ENCODE measurements at regions not wholly inside any gene's neighbourhood (a gene's known extent, or its start where the extent isn't known, plus 50 kb on each side); places are given as distances from the start of the nearest gene placed in this dataset.

DNA sequence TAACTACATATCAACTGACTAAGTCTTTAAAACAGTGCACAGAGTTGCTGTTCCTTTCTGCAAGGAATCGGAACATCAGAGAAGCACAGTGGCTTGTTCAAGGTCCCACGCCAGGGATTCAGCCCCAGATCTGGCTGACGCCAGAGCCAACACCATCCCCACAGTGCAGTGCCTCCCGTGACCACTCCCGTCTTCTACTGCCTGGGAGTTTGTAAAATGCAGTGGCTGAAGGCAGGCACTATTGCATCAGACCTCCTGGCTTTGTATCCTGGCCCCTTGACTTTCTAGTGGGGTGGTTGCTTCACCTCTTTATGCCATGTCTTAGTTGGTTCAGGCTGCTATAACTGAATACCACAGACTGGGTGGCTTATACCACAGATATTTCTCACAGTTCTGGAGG is 131.0 kb downstream of the NSG2 start:
- Histone ChIP-seq H3K9ac (ENCODE audit: insufficient read length) (no peak overlapping the region), H3K27ac (no peak overlapping the region), H3K36me3 (ENCODE audit: insufficient read depth, low read length) (no peaks in the 10 kb centered on the region), H3K4me3 (no peak overlapping the region), H3K9me3 (ENCODE audit: low read depth, low read length) (no peaks in the 10 kb centered on the region)
- no peak for DNase-seq (ENCODE audit: low read depth, low spot score)
- TF ChIP-seq EZH2 (IDR thresholded peaks at IDR 0.05), result no peak
- no peak for TF ChIP-seq POLR2AphosphoS5 (IDR thresholded peaks at IDR 0.05; ENCODE audit: borderline replicate concordance, low read depth, low read length)

DNA sequence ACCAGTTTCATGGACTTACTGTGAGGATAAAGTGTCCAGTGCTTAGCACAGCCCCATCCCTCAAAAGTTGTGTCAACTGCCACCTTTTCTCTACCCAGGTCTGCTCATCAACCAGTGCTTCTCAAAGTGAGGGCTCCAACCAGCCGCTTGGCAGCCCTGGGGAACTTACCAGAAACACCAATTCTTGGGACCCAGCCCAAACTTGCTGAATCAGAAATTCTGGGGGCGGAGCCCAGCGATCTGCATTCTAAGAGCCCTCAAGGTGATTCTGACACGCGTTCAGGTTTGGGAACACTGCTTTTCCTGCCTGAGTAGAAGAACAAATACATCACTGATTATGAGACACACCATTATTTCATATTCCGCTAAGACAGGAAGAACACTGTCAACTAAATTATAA is 132.0 kb downstream of the NSG2 start:
- no peaks in the 10 kb centered on the region for H3K9me3 ChIP-seq (ENCODE audit: low read depth, low read length)
- DNase-seq (ENCODE audit: low read depth, low spot score), result no peak
- H3K36me3 ChIP-seq (ENCODE audit: insufficient read depth, low read length), result no peaks in the 10 kb centered on the region
- TF ChIP-seq FOXP2 (optimal IDR thresholded peaks at IDR 0.05; ENCODE audit: control extremely low read depth, extremely low read length, insufficient read depth) (no peak), POLR2AphosphoS5 (IDR thresholded peaks at IDR 0.05; ENCODE audit: borderline replicate concordance, low read depth, low read length) (no peak), EZH2 (IDR thresholded peaks at IDR 0.05) (no peak)
- no peak overlapping the region for H3K4me3 ChIP-seq
- no peak overlapping the region for H3K27ac ChIP-seq
- H3K9ac ChIP-seq (ENCODE audit: insufficient read length), result no peak overlapping the region

DNA sequence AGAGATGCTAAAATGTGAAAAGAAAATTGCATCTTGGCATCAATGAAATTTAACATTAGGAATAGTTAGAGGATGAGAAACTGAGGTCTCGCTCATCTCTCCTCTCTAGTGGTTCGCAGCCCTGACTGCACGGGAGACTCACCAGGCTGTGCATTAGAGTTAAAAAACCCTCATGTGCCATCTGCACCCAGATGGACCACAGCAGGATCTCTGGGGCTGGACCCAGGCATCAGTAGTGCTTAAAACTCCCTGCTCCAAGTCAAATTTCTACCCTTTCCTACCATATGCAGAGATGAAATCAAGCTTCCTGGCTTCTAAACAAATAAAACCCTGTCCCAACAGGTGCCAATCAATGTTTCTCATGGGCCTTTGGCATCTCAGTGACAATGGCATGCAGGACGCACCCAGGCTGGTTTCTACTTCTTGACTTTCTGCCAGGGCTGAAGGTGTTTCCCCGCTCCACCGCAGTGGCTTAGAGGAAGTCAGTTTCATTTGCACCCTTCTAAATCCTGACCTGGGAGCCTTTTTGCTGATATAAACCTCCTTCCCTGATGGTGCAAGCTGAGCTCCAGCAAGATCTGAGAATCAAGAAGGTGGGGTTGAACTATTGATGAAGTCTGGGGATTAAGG is 132.6 kb downstream of the NSG2 start:
- H3K9ac ChIP-seq (ENCODE audit: insufficient read length), result no peak overlapping the region
- no peak for DNase-seq (ENCODE audit: low read depth, low spot score)
- H3K36me3 ChIP-seq (ENCODE audit: insufficient read depth, low read length), result no peaks in the 10 kb centered on the region
- no peak for TF ChIP-seq FOXP2 (optimal IDR thresholded peaks at IDR 0.05; ENCODE audit: control extremely low read depth, extremely low read length, insufficient read depth)
- no peak for TF ChIP-seq POLR2AphosphoS5 (IDR thresholded peaks at IDR 0.05; ENCODE audit: borderline replicate concordance, low read depth, low read length)
- TF ChIP-seq EZH2 (IDR thresholded peaks at IDR 0.05), result no peak
- H3K4me3 ChIP-seq, result no peak overlapping the region
- H3K9me3 ChIP-seq (ENCODE audit: low read depth, low read length), result no peaks in the 10 kb centered on the region
- no peak overlapping the region for H3K27ac ChIP-seq

GRCh38 chr5:174180639-174181038 is 135.1 kb downstream of the NSG2 start:
- Histone ChIP-seq H3K27ac (no peak overlapping the region), H3K4me3 (no peak overlapping the region), H3K9ac (ENCODE audit: insufficient read length) (no peak overlapping the region), H3K9me3 (ENCODE audit: low read depth, low read length) (no peaks in the 10 kb centered on the region), H3K36me3 (ENCODE audit: insufficient read depth, low read length) (no peaks in the 10 kb centered on the region)
- no peak for DNase-seq (ENCODE audit: low read depth, low spot score)
- no peak for TF ChIP-seq EZH2 (IDR thresholded peaks at IDR 0.05)
- TF ChIP-seq FOXP2 (optimal IDR thresholded peaks at IDR 0.05; ENCODE audit: control extremely low read depth, extremely low read length, insufficient read depth), result no peak
- TF ChIP-seq POLR2AphosphoS5 (IDR thresholded peaks at IDR 0.05; ENCODE audit: borderline replicate concordance, low read depth, low read length), result no peak

DNA sequence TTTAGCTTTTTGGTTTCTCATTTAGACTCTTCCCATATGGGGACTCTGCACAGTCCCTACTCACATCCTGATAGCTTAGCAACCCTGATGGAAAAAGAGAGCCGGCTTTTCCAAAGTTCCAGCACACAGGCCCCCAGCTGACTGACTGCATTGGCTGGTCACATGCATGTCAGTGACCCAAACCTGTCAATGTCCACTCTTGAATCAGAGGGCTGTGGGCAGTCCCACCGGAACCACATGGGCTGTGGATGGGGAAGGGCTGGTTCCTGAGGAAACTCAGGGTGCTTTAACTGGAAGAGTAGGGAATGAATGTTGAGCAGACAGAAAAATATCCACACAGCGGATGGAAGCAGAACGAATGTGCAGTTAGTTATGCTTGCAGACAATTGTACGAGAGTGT is 136.6 kb downstream of the NSG2 start:
- no peak for DNase-seq (ENCODE audit: low read depth, low spot score)
- no peak for TF ChIP-seq EZH2 (IDR thresholded peaks at IDR 0.05)
- no peak for TF ChIP-seq FOXP2 (optimal IDR thresholded peaks at IDR 0.05; ENCODE audit: control extremely low read depth, extremely low read length, insufficient read depth)
- TF ChIP-seq POLR2AphosphoS5 (IDR thresholded peaks at IDR 0.05; ENCODE audit: borderline replicate concordance, low read depth, low read length), result no peak
- Histone ChIP-seq H3K4me3 (no peak overlapping the region), H3K9ac (ENCODE audit: insufficient read length) (no peak overlapping the region), H3K27ac (no peak overlapping the region), H3K9me3 (ENCODE audit: low read depth, low read length) (no peaks in the 10 kb centered on the region), H3K36me3 (ENCODE audit: insufficient read depth, low read length) (no peaks in the 10 kb centered on the region)

- H3K9me3 ChIP-seq (ENCODE audit: low read depth, low read length), result no peaks in the 10 kb centered on the region
- H3K4me3 ChIP-seq, result no peak overlapping the region
- no peak for TF ChIP-seq POLR2AphosphoS5 (IDR thresholded peaks at IDR 0.05; ENCODE audit: borderline replicate concordance, low read depth, low read length)
- no peak for TF ChIP-seq FOXP2 (optimal IDR thresholded peaks at IDR 0.05; ENCODE audit: control extremely low read depth, extremely low read length, insufficient read depth)
- no peak for TF ChIP-seq EZH2 (IDR thresholded peaks at IDR 0.05)
- H3K36me3 ChIP-seq (ENCODE audit: insufficient read depth, low read length), result no peaks in the 10 kb centered on the region
- no peak for DNase-seq (ENCODE audit: low read depth, low spot score)
- H3K9ac ChIP-seq (ENCODE audit: insufficient read length), result no peak overlapping the region
- no peak overlapping the region for H3K27ac ChIP-seq
These were observed 138.2 kb downstream of the NSG2 start for GRCh38 chr5:174183701-174184100.

DNA sequence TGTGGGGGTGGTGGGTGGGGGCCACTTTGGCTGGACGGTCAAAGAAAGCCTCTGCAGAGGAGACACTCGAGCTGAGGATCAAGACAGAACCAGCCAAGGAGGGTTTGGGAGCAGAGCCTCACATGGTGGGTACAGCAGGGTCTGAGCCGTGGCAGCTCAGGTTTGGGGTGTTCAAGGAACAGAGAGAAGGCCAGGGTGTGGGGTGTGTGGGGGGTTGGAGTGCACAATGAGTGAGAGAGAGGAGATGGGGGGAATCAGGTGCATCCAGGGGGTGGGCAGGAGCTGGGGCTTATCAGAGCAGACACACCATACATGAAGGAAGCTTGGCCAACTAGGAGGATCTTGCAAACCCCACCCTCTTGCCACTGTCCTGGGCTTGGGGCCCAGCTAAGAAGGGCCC is 140.0 kb downstream of the NSG2 start:
- no peak for DNase-seq (ENCODE audit: low read depth, low spot score)
- Histone ChIP-seq H3K36me3 (ENCODE audit: insufficient read depth, low read length) (no peaks in the 10 kb centered on the region), H3K27ac (no peak overlapping the region), H3K9me3 (ENCODE audit: low read depth, low read length) (no peaks in the 10 kb centered on the region), H3K4me3 (no peak overlapping the region), H3K9ac (ENCODE audit: insufficient read length) (no peak overlapping the region)
- TF ChIP-seq EZH2 (IDR thresholded peaks at IDR 0.05), result no peak
- no peak for TF ChIP-seq POLR2AphosphoS5 (IDR thresholded peaks at IDR 0.05; ENCODE audit: borderline replicate concordance, low read depth, low read length)
- TF ChIP-seq FOXP2 (optimal IDR thresholded peaks at IDR 0.05; ENCODE audit: control extremely low read depth, extremely low read length, insufficient read depth), result no peak

DNA sequence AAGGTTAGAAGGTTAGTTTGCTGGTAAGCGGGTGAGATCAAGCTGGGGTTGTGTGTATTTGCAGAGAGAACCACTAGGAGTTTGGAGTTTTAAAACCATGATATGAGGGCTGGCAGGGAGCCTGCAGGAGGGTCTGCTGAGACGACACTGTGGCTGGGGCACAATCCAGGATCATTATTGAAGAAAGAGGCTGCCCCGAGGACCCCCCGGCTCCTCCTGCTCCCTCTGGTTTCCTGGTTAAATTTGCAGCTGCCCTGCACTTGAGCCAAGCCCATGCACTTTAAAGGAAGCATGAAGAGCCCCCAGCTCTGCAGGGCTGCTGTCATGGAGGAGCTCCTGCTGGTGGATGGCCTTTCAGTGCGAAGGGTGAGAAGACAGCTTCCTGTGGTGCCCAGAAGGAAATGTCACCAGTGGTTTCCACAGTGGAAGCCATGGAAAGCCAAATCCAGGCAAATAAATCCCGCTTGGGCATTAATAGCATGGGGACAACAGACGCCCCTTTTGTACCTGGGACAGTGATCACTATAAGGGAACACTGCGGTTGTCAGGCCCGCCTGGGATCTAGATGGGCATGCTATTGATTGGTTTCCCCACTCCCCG is 140.7 kb downstream of the NSG2 start:
- no peak overlapping the region for H3K4me3 ChIP-seq
- H3K9ac ChIP-seq (ENCODE audit: insufficient read length), result no peak overlapping the region
- H3K36me3 ChIP-seq (ENCODE audit: insufficient read depth, low read length), result no peaks in the 10 kb centered on the region
- no peaks in the 10 kb centered on the region for H3K9me3 ChIP-seq (ENCODE audit: low read depth, low read length)
- TF ChIP-seq FOXP2 (optimal IDR thresholded peaks at IDR 0.05; ENCODE audit: control extremely low read depth, extremely low read length, insufficient read depth) (no peak), POLR2AphosphoS5 (IDR thresholded peaks at IDR 0.05; ENCODE audit: borderline replicate concordance, low read depth, low read length) (no peak)
- DNase-seq (ENCODE audit: low read depth, low spot score), result no peak
- H3K27ac ChIP-seq, result no peak overlapping the region

- Histone ChIP-seq H3K9ac (ENCODE audit: insufficient read length) (no peak overlapping the region), H3K4me3 (no peak overlapping the region)
- no peak for TF ChIP-seq EZH2 (IDR thresholded peaks at IDR 0.05)
- no peak for TF ChIP-seq POLR2AphosphoS5 (IDR thresholded peaks at IDR 0.05; ENCODE audit: borderline replicate concordance, low read depth, low read length)
- no peak for TF ChIP-seq FOXP2 (optimal IDR thresholded peaks at IDR 0.05; ENCODE audit: control extremely low read depth, extremely low read length, insufficient read depth)
These were observed 141.5 kb downstream of the NSG2 start for GRCh38 chr5:174187001-174187400.

More at GRCh38 chr5:174187001-174187400, 141.5 kb downstream of the NSG2 start:
- H3K36me3 ChIP-seq (ENCODE audit: insufficient read depth, low read length), result no peaks in the 10 kb centered on the region
- H3K9me3 ChIP-seq (ENCODE audit: low read depth, low read length), result no peaks in the 10 kb centered on the region
- DNase-seq (ENCODE audit: low read depth, low spot score), result no peak
- H3K27ac ChIP-seq, result no peak overlapping the region
